Inferior parietal cortex (tissue), 1 donor: ENCODE measurements at regions not wholly inside any gene's neighbourhood (a gene's known extent, or its start where the extent isn't known, plus 50 kb on each side); places are given as distances from the start of the nearest gene placed in this dataset.

ENCODE experiments used
- DNase-seq: peaks from one replicate; pipeline ENCODE4 v3.0.0-alpha.2; 2016; ENCODE audit errors: extremely low spot score

GRCh38 chr11:122177238-122177637 is 61.2 kb upstream of the BLID start:
- DNase-seq = no peak

DNA sequence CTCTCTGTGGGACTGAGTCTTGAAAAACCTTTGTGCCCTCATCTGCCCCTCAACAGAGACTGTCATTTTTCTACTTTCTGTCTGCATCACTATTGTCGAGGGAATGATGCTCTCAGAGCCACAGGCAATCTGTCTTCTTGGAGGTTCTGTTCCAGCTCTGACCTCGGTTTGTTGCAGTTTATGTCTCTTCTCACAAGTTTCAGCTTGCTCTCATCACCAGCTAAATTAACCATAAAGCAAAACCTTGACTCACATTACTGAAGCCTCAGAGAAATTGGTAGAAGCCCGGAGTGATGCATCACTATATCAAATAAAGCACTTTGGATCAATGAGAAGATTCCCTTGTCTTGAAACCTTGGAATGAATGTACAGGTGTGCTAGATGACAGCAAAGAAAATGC is 60.6 kb upstream of the BLID start:
- DNase-seq = no peak

DNA sequence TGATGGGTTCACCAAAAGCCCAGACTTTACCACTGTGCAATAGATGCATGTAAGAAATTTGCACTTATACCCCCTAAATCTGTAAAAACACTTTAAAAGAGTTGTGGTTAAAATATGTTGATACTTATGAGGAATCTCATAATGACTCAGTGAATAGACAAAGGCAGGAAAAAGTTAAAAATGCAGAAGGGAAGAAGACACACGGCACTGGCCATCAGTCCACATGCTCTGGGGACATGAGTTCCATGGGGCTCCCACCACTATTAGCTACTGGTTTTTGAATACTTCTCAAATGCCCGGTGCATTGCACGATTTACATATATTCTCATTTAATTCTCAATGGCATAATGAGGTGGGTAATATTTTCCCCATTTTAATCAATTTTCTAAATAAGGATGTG is 59.3 kb upstream of the BLID start:
- no peak for DNase-seq

- no peak for DNase-seq
Observed at GRCh38 chr11:122173587-122173986, 57.6 kb upstream of the BLID start.

DNA sequence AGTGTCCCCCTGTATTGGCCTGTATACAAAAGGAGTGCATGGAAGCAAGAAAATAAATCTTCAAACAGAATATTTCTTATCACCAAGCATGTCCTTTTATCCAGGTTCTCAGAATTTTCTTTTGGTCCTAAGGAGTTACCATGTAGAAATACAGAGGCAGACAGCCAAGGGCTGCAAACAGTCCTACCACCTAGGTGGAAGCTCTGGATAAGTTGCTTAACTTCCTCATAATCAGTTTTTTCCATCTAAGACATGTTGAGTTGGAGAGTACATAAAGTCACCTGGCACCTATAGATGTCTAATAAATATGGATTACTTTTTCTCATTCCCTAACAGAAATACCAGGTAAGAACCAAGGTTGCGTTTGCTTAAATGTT is 57.0 kb upstream of the BLID start:
- no peak for DNase-seq

- DNase-seq = no peak
Observed at GRCh38 chr11:122172352-122173073, 56.5 kb upstream of the BLID start.

- no peak for DNase-seq
Observed at GRCh38 chr11:122170815-122171475, 54.9 kb upstream of the BLID start.

DNA sequence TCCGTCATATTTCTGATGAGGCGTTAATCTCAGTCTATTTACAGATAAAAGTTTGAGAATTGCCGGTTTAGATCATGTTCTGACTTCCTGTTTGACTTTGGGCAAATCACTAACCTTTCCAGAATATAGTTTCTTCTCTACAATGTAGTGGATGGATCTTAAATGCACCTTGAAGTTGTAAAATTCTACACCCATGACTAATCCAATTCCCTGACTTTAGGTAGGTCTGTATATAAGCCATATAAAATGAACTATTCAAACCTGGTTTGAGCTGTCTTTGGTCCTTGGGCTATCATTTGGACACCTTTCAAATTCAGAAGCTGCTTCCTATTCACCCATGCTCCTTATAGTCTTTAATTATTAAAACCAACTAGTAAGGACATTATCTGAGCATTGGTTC is 52.2 kb upstream of the BLID start:
- no peak for DNase-seq

GRCh38 chr11:122167100-122167499 is 51.1 kb upstream of the BLID start:
- DNase-seq = no peak

- DNase-seq = no peak
Observed at GRCh38 chr11:122165607-122166371, 49.8 kb upstream of the BLID start.
